BJ (cell line): ENCODE measurements at regions not wholly inside any gene's neighbourhood (a gene's known extent, or its start where the extent isn't known, plus 50 kb on each side); places are given as distances from the start of the nearest gene placed in this dataset.
"Not testable (repeated sequence)": the region's sequence is repeated elsewhere in the genome, so short reads cannot be mapped to it uniquely, and the experiment has no call there.

ENCODE experiments used
- CTCF ChIA-PET: fragments of 350-600 bp; formaldehyde crosslinking; extraction: SDS; loops from one replicate; lab custom pipeline; 2021; ENCODE audit warnings: antibody characterized with exemption, inconsistent platforms; lab: Yijun Ruan, JAX
- POLR2A ChIA-PET: fragments of 300-600 bp; sonication (Branson Sonifier 250); formaldehyde crosslinking; extraction: SDS; loops from one replicate; lab custom pipeline; 2021; ENCODE audit warnings: antibody characterized with exemption; lab: Charles Lee
- DNase-seq: peaks from one replicate; pipeline ENCODE4 v3.0.0-alpha.2; 2011; ENCODE audit warnings: low read depth
- H3K27me3 ChIP-seq: 2 replicates; pipeline ENCODE4 v1.6.0; 2011; ENCODE audit warnings: low read length; ENCODE audit not compliant: control insufficient read depth, insufficient read depth
- H3K36me3 ChIP-seq: 2 replicates; pipeline ENCODE4 v1.5.1; 2011; ENCODE audit warnings: low read length; ENCODE audit not compliant: control insufficient read depth, insufficient read depth
- H3K4me3 ChIP-seq: 2 replicates; pipeline ENCODE4 v1.5.1; 2011; ENCODE audit warnings: low read depth, mild to moderate bottlenecking, control low read depth, low read length
- CTCF ChIP-seq: IDR thresholded peaks from 2 replicates; pipeline ENCODE4 v1.5.1; 2011; ENCODE audit warnings: low read depth, mild to moderate bottlenecking, control low read depth, inconsistent platforms, low read length, moderate library complexity; ENCODE audit not compliant: insufficient read depth

- no peak overlapping the region for H3K4me3 ChIP-seq
- TF ChIP-seq CTCF, result no peak
- DNase-seq, result no peak
- H3K36me3 ChIP-seq, result no peaks in the 10 kb centered on the region
- CTCF ChIA-PET, result no interaction called here
- H3K27me3 ChIP-seq, result no peaks in the 10 kb centered on the region
- POLR2A ChIA-PET, result no interaction called here
Measured at GRCh38 chr7:118902600-118902999, 678.1 kb downstream of the ANKRD7 start.

- Histone ChIP-seq H3K27me3 (no peaks in the 10 kb centered on the region), H3K4me3 (no peak overlapping the region), H3K36me3 (no peaks in the 10 kb centered on the region)
- DNase-seq, result no peak
- CTCF ChIA-PET, result no interaction called here
- no peak for TF ChIP-seq CTCF
- POLR2A ChIA-PET, result no interaction called here
Measured at GRCh38 chr7:118907911-118908527, 683.5 kb downstream of the ANKRD7 start.

GRCh38 chr7:118916120-118916519 lies 691.6 kb downstream of the ANKRD7 start:
- H3K36me3 ChIP-seq, H3K4me3 ChIP-seq, POLR2A ChIA-PET, DNase-seq, H3K27me3 ChIP-seq, CTCF ChIA-PET: not testable (repeated sequence)

- TF ChIP-seq CTCF, result no peak
- no peaks in the 10 kb centered on the region for H3K36me3 ChIP-seq
- no peak overlapping the region for H3K4me3 ChIP-seq
- POLR2A ChIA-PET, result no interaction called here
- DNase-seq, result no peak
- no peaks in the 10 kb centered on the region for H3K27me3 ChIP-seq
- CTCF ChIA-PET, result no interaction called here
Measured at GRCh38 chr7:118918556-118918955, 694.1 kb downstream of the ANKRD7 start.

GRCh38 chr7:118938845-118939244 lies 714.3 kb downstream of the ANKRD7 start:
- TF ChIP-seq CTCF, result no peak
- POLR2A ChIA-PET, result no interaction called here
- no peak for DNase-seq
- H3K36me3 ChIP-seq, result no peaks in the 10 kb centered on the region
- H3K27me3 ChIP-seq, result no peaks in the 10 kb centered on the region
- CTCF ChIA-PET, result no interaction called here
- no peak overlapping the region for H3K4me3 ChIP-seq

GRCh38 chr7:118944271-118944670 lies 719.8 kb downstream of the ANKRD7 start:
- no peak for TF ChIP-seq CTCF
- CTCF ChIA-PET, result no interaction called here
- POLR2A ChIA-PET, result no interaction called here
- no peak overlapping the region for H3K4me3 ChIP-seq
- DNase-seq, result no peak
- H3K36me3 ChIP-seq, result no peaks in the 10 kb centered on the region
- no peaks in the 10 kb centered on the region for H3K27me3 ChIP-seq
